Right lobe of liver (tissue), 4 donors: ENCODE measurements at regions not wholly inside any gene's neighbourhood (a gene's known extent, or its start where the extent isn't known, plus 50 kb on each side); places are given as distances from the start of the nearest gene placed in this dataset.

Source experiments
- POLR2A ChIP-seq: fragments of 450-650 bp; IDR thresholded peaks from one replicate; pipeline ENCODE4 v1.6.1; 2017; ENCODE audit warnings: antibody characterized with exemption, mild to moderate bottlenecking
- TF ChIP-seq, protein P1 (sequence below), 4 donors: fragments of 200-600 bp in 3 of 4; fragments of 450-650 bp in 1 of 4; IDR thresholded peaks; one replicate each; pipeline versions ENCODE4 v1.5.1 to v1.8.0; 2016 to 2022; ENCODE audit warnings: antibody characterized with exemption in 4 of 4, mild to moderate bottlenecking in 2 of 4
- donor health status: DM: no; HTN: no; CAD: no.
- donor health status: DM: no; HTN: no; CAD: no.
- donor health status: DM: no; HTN: yes; CAD: no.

DNA sequence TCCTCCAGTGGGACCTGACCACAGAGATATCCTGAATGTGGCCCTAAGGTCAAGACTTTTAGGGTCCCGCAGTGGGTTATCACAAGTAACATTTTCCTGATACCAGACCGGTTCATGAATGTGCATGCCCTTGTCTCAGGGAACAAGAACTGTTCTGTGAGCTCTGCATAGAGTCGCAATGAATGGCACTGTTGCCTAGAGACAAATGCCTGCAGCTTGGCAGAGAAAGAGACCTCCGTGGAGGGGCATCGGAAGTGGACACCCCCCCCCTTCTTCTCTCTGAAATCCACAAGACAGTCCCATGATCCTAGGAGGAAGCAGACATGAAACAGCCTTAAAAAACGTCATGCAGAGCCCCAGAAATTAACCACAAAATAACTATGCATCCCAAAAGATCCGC is 714.4 kb upstream of the TSPY4 start:
- TF ChIP-seq, protein P1, sequence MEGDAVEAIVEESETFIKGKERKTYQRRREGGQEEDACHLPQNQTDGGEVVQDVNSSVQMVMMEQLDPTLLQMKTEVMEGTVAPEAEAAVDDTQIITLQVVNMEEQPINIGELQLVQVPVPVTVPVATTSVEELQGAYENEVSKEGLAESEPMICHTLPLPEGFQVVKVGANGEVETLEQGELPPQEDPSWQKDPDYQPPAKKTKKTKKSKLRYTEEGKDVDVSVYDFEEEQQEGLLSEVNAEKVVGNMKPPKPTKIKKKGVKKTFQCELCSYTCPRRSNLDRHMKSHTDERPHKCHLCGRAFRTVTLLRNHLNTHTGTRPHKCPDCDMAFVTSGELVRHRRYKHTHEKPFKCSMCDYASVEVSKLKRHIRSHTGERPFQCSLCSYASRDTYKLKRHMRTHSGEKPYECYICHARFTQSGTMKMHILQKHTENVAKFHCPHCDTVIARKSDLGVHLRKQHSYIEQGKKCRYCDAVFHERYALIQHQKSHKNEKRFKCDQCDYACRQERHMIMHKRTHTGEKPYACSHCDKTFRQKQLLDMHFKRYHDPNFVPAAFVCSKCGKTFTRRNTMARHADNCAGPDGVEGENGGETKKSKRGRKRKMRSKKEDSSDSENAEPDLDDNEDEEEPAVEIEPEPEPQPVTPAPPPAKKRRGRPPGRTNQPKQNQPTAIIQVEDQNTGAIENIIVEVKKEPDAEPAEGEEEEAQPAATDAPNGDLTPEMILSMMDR (IDR thresholded peaks at IDR 0.05), result no peak
- no peak for TF ChIP-seq POLR2A
